ENCODE measurements at regions not wholly inside any gene's neighbourhood (a gene's known extent, or its start where the extent isn't known, plus 50 kb on each side); places are given as distances from the start of the nearest gene placed in this dataset.
"Not testable (repeated sequence)": the region's sequence is repeated elsewhere in the genome, so short reads cannot be mapped to it uniquely, and the experiment has no call there.

- TF ChIP-seq EZH2 (optimal IDR thresholded peaks at IDR 0.05; ENCODE audit: low read depth, low read length) (no peak), EZH2phosphoT487 (IDR thresholded peaks at IDR 0.05; ENCODE audit: low read length) (no peak)
- TF ChIP-seq, protein P1, sequence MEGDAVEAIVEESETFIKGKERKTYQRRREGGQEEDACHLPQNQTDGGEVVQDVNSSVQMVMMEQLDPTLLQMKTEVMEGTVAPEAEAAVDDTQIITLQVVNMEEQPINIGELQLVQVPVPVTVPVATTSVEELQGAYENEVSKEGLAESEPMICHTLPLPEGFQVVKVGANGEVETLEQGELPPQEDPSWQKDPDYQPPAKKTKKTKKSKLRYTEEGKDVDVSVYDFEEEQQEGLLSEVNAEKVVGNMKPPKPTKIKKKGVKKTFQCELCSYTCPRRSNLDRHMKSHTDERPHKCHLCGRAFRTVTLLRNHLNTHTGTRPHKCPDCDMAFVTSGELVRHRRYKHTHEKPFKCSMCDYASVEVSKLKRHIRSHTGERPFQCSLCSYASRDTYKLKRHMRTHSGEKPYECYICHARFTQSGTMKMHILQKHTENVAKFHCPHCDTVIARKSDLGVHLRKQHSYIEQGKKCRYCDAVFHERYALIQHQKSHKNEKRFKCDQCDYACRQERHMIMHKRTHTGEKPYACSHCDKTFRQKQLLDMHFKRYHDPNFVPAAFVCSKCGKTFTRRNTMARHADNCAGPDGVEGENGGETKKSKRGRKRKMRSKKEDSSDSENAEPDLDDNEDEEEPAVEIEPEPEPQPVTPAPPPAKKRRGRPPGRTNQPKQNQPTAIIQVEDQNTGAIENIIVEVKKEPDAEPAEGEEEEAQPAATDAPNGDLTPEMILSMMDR (IDR thresholded peaks at IDR 0.05; ENCODE audit: low read length) = no peak
- H3K36me3 ChIP-seq (replicated peaks; ENCODE audit: insufficient read depth, low read length) = no peaks in the 10 kb centered on the region
- no peaks in the 10 kb centered on the region for H3K4me1 ChIP-seq (ENCODE audit: low read length)
- DNase-seq = no peak
- H3K9ac ChIP-seq (ENCODE audit: low read length) = no peak overlapping the region
- no peak overlapping the region for H3K4me3 ChIP-seq (ENCODE audit: low read length)
- no peaks in the 10 kb centered on the region for H3F3A ChIP-seq (ENCODE audit: insufficient read depth, low read length)
- H3K79me2 ChIP-seq (ENCODE audit: low read length) = no peaks in the 10 kb centered on the region
- no peak overlapping the region for H3K27ac ChIP-seq (ENCODE audit: low read length)
- H3K9me2 ChIP-seq (replicated peaks; ENCODE audit: insufficient read depth, low read length) = no peaks in the 10 kb centered on the region
- no peaks in the 10 kb centered on the region for H3K27me3 ChIP-seq (replicated peaks; ENCODE audit: insufficient read depth, low read length)
- H2AFZ ChIP-seq (ENCODE audit: low read length) = no peak overlapping the region
- H3K9me3 ChIP-seq (replicated peaks; ENCODE audit: insufficient read depth, low read length) = no peaks in the 10 kb centered on the region
- H3K4me2 ChIP-seq (ENCODE audit: low read depth, low read length) = no peak overlapping the region
- no peaks in the 10 kb centered on the region for H4K20me1 ChIP-seq (ENCODE audit: insufficient read depth, low read length)
Measured at GRCh38 chr9:104313396-104314110, 190.5 kb upstream of the OR13F1 start.

DNA sequence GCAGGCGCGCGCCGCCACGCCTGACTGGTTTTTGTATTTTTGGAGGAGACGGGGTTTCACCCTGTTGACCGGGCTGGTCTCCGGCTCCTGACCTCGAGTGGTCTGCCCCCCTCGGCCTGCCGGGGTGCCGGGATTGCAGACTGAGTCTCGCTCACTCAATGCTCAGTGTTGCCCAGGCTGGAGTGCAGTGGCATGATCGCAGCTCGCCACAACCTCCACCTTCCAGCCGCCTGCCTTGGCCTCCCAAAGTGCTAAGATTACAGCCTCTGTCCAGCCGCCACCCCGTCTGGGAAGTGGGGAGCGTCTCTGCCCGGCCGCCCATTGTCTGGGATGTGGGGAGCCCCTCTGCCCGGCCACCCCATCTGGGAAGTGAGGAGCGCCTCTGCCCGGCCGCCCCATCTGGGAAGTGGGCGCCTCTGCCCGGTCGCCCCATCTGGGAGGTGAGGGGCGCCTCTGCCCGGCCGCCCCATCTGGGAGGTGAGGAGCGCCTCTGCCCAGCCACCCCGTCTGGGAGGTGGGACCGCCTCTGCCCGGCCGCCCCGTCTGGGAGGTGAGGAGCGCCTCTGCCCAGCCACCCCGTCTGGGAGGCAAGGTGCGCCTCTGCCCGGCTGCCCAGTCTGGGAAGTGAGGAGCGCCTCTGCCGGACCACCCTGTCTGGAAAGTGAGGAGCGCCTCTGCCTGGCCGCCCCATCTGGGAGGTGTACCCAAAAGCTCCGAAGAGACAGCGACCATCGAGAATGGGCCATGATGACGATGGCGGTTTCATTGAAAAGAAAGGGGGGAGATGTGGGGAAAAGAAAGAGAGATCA lies 187.7 kb upstream of the OR13F1 start:
- not testable (repeated sequence) for H3K9ac ChIP-seq (ENCODE audit: low read length); H3K4me2 ChIP-seq (ENCODE audit: low read depth, low read length); H3K4me3 ChIP-seq (ENCODE audit: low read length); H3K79me2 ChIP-seq (ENCODE audit: low read length); H4K20me1 ChIP-seq (ENCODE audit: insufficient read depth, low read length); H3K4me1 ChIP-seq (ENCODE audit: low read length); H3K36me3 ChIP-seq (replicated peaks; ENCODE audit: insufficient read depth, low read length); H3K9me2 ChIP-seq (replicated peaks; ENCODE audit: insufficient read depth, low read length); H3K27me3 ChIP-seq (replicated peaks; ENCODE audit: insufficient read depth, low read length); H3K27ac ChIP-seq (ENCODE audit: low read length); H2AFZ ChIP-seq (ENCODE audit: low read length); H3K9me3 ChIP-seq (replicated peaks; ENCODE audit: insufficient read depth, low read length); H3F3A ChIP-seq (ENCODE audit: insufficient read depth, low read length); DNase-seq

- Histone ChIP-seq H3F3A (ENCODE audit: insufficient read depth, low read length) (no peaks in the 10 kb centered on the region), H4K20me1 (ENCODE audit: insufficient read depth, low read length) (no peaks in the 10 kb centered on the region), H3K27me3 (replicated peaks; ENCODE audit: insufficient read depth, low read length) (no peaks in the 10 kb centered on the region), H3K4me1 (ENCODE audit: low read length) (no peaks in the 10 kb centered on the region), H3K79me2 (ENCODE audit: low read length) (no peaks in the 10 kb centered on the region), H3K9me2 (replicated peaks; ENCODE audit: insufficient read depth, low read length) (no peaks in the 10 kb centered on the region), H3K9ac (ENCODE audit: low read length) (no peak overlapping the region), H3K4me3 (ENCODE audit: low read length) (no peak overlapping the region), H2AFZ (ENCODE audit: low read length) (no peak overlapping the region), H3K9me3 (replicated peaks; ENCODE audit: insufficient read depth, low read length) (no peaks in the 10 kb centered on the region), H3K4me2 (ENCODE audit: low read depth, low read length) (no peak overlapping the region), H3K36me3 (replicated peaks; ENCODE audit: insufficient read depth, low read length) (no peaks in the 10 kb centered on the region), H3K27ac (ENCODE audit: low read length) (no peak overlapping the region)
- DNase-seq = no peak
- TF ChIP-seq EZH2phosphoT487 (IDR thresholded peaks at IDR 0.05; ENCODE audit: low read length) (no peak), EZH2 (optimal IDR thresholded peaks at IDR 0.05; ENCODE audit: low read depth, low read length) (no peak)
- TF ChIP-seq, protein P1 (IDR thresholded peaks at IDR 0.05; ENCODE audit: low read length) = no peak
Measured at GRCh38 chr9:104319198-104319597, 184.9 kb upstream of the OR13F1 start.

DNA sequence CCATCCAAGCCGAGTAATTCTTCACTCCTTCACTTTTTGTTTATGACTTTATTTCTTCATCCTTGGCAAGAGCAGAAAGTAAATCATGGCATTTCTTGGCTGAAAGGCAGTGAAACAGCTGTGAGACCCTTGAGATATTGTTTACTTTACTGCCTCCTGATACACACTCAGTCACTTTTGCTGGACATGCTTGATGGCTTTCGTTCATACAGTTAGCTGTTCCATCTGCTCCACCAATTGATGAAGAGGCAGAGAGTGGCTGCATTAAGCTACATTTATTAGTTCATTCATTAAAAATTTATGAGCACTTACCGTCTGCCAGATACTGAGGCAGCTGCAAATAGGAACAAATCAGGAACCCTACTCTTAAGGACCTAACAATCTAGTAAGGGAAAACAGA lies 184.4 kb upstream of the OR13F1 start:
- Histone ChIP-seq H2AFZ (ENCODE audit: low read length) (no peak overlapping the region), H3F3A (ENCODE audit: insufficient read depth, low read length) (no peaks in the 10 kb centered on the region), H3K36me3 (replicated peaks; ENCODE audit: insufficient read depth, low read length) (no peaks in the 10 kb centered on the region), H3K9me2 (replicated peaks; ENCODE audit: insufficient read depth, low read length) (no peaks in the 10 kb centered on the region), H3K79me2 (ENCODE audit: low read length) (no peaks in the 10 kb centered on the region), H3K4me2 (ENCODE audit: low read depth, low read length) (no peak overlapping the region), H3K4me1 (ENCODE audit: low read length) (no peaks in the 10 kb centered on the region), H3K27ac (ENCODE audit: low read length) (no peak overlapping the region), H4K20me1 (ENCODE audit: insufficient read depth, low read length) (no peaks in the 10 kb centered on the region), H3K27me3 (replicated peaks; ENCODE audit: insufficient read depth, low read length) (no peaks in the 10 kb centered on the region), H3K9ac (ENCODE audit: low read length) (no peak overlapping the region), H3K9me3 (replicated peaks; ENCODE audit: insufficient read depth, low read length) (no peaks in the 10 kb centered on the region), H3K4me3 (ENCODE audit: low read length) (no peak overlapping the region)
- no peak for DNase-seq
- TF ChIP-seq EZH2phosphoT487 (IDR thresholded peaks at IDR 0.05; ENCODE audit: low read length) = no peak
- no peak for TF ChIP-seq EZH2 (optimal IDR thresholded peaks at IDR 0.05; ENCODE audit: low read depth, low read length)
- TF ChIP-seq, protein P1 (IDR thresholded peaks at IDR 0.05; ENCODE audit: low read length) = no peak
